Spleen (tissue), 7 donors: ENCODE measurements at regions not wholly inside any gene's neighbourhood (a gene's known extent, or its start where the extent isn't known, plus 50 kb on each side); places are given as distances from the start of the nearest gene placed in this dataset.

Experiments used
- POLR2AphosphoS5 ChIP-seq, 3 donors: sonication (generic); formaldehyde crosslinking; IDR thresholded peaks; one replicate each; pipeline ENCODE4 v1.5.1; 2017; ENCODE audit warnings: antibody characterized with exemption in 3 of 3
- TF ChIP-seq, protein P1 (sequence below), 11 experiments: fragments of 200-600 bp in 7 of 11; fragments of 450-650 bp in 4 of 11; sonication (generic) in 4 of 11; IDR thresholded peaks in 8 of 11; conservative IDR thresholded peaks in 3 of 11; 1 replicate in 7 of 11; 2 replicates in 4 of 11; pipeline versions ENCODE4 v1.4.0 to v1.8.0; 2016 to 2021; ENCODE audit warnings: antibody characterized with exemption in 11 of 11, inconsistent platforms in 4 of 11, mild to moderate bottlenecking in 1 of 11
- donor health status: DM: no; HTN: no; CAD: no; lungs with moderate emphysema.
- donor health status: DM: no; HTN: no; CAD: no.
- donor health status: DM: no; HTN: no; CAD: no.

DNA sequence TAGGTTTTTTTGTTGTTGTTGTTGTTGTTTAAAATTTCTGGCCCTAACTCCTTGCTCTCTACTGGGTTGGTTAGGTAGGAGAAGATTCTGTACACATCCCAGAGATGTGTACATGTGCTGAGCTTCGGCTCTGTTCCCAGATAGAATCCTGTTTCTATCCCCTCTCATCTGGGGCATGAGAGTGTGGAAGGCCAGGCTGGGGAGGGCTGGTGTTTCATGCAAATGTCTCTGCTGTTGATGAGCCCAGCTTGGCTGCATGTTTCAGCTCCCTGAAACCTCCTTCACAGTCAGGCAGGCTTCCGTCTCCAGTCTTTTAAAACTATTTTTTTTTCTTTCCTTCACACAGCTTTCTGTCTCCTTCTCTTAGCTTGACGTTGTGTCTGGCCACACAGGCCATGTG is 526.9 kb upstream of the KLF4 start:
- TF ChIP-seq, protein P1, sequence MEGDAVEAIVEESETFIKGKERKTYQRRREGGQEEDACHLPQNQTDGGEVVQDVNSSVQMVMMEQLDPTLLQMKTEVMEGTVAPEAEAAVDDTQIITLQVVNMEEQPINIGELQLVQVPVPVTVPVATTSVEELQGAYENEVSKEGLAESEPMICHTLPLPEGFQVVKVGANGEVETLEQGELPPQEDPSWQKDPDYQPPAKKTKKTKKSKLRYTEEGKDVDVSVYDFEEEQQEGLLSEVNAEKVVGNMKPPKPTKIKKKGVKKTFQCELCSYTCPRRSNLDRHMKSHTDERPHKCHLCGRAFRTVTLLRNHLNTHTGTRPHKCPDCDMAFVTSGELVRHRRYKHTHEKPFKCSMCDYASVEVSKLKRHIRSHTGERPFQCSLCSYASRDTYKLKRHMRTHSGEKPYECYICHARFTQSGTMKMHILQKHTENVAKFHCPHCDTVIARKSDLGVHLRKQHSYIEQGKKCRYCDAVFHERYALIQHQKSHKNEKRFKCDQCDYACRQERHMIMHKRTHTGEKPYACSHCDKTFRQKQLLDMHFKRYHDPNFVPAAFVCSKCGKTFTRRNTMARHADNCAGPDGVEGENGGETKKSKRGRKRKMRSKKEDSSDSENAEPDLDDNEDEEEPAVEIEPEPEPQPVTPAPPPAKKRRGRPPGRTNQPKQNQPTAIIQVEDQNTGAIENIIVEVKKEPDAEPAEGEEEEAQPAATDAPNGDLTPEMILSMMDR (IDR thresholded peaks at IDR 0.05 in 8 of 11, conservative IDR thresholded peaks at IDR 0.05 in 3 of 11) = no peak
- no peak for TF ChIP-seq POLR2AphosphoS5 (IDR thresholded peaks at IDR 0.05)
